ENCODE measurements at regions not wholly inside any gene's neighbourhood (a gene's known extent, or its start where the extent isn't known, plus 50 kb on each side); places are given as distances from the start of the nearest gene placed in this dataset.

DNA sequence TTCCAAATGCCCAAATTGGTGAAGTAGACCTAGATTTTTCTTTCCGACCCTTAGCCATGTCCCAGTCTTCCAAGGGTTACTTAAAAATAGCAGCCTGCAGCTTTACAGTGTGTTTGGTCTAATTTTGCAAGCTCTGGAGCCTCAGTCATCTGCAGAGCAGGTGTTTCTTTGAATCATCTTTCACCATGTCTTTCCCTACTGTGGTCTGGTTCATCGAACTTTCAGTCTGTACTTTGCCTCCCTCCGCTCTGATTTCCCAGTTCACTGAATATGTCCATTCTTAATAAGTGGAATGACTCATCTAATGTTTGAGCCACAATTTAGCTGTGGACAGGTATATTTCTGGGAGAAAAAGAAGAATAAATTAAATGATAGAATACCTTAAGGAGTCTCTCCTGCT is 1060.7 kb downstream of the EFNA5 start:
- no TSS peak for BruUV-seq (replicated peaks)
- no peak for DNase-seq (ENCODE audit: low read depth, low spot score)

More for the DNA sequence above, 1060.7 kb downstream of the EFNA5 start:
- intact Hi-C loops (cut with micrococcal nuclease) = no loop called here
- Histone ChIP-seq H3K4me2 (ENCODE audit: low read length) (no peak overlapping the region), H3K79me2 (ENCODE audit: insufficient read depth, low read length) (no peaks in the 10 kb centered on the region), H3K27me3 (ENCODE audit: insufficient read depth, low read length) (no peaks in the 10 kb centered on the region), H3K4me3 (replicated peaks in 1 of 2; ENCODE audit: low read depth in 1 of 2, low read length in 2 of 2) (no peak overlapping the region), H3K9me3 (ENCODE audit: control insufficient read depth in 1 of 2, insufficient read depth in 1 of 2, low read depth in 1 of 2, low read length in 2 of 2) (no peaks in the 10 kb centered on the region), H3K9me2 (ENCODE audit: insufficient read depth) (no peaks in the 10 kb centered on the region), H3K9ac (ENCODE audit: low read length) (no peak overlapping the region), H3K27ac (ENCODE audit: low read depth, low read length) (no peak overlapping the region), H3K4me1 (ENCODE audit: control insufficient read depth in 1 of 2, insufficient read depth in 2 of 2, low read length in 2 of 2) (no peaks in the 10 kb centered on the region), H2AFZ (ENCODE audit: low read depth, low read length, poor library complexity, severe bottlenecking) (no peak overlapping the region), H3K36me3 (ENCODE audit: control insufficient read depth in 1 of 2, insufficient read depth in 2 of 2, low read length in 2 of 2) (no peaks in the 10 kb centered on the region), H4K20me1 (ENCODE audit: insufficient read depth) (no peaks in the 10 kb centered on the region)
- ChIA-PET RAD21 (ENCODE audit: low non-redundant PET in 1 of 2, low total read pairs in 2 of 2, uncharacterized antibody in 2 of 2, unreplicated experiment in 2 of 2) (no interaction called here), CTCF (no interaction called here), POLR2A (no interaction called here)
- TF ChIP-seq POLR2AphosphoS5 (IDR thresholded peaks at IDR 0.05; ENCODE audit: low read depth, low read length) = no peak
- TF ChIP-seq POLR2A (IDR thresholded peaks at IDR 0.05; ENCODE audit: borderline replicate concordance, extremely low read depth, insufficient read depth, insufficient read length) = no peak
- TF ChIP-seq MAX (IDR thresholded peaks at IDR 0.05) = no peak
- TF ChIP-seq CEBPB (IDR thresholded peaks at IDR 0.05; ENCODE audit: low read depth) = no peak
- TF ChIP-seq RAD21 (IDR thresholded peaks at IDR 0.05; ENCODE audit: low read depth) = no peak
- TF ChIP-seq, protein P1, sequence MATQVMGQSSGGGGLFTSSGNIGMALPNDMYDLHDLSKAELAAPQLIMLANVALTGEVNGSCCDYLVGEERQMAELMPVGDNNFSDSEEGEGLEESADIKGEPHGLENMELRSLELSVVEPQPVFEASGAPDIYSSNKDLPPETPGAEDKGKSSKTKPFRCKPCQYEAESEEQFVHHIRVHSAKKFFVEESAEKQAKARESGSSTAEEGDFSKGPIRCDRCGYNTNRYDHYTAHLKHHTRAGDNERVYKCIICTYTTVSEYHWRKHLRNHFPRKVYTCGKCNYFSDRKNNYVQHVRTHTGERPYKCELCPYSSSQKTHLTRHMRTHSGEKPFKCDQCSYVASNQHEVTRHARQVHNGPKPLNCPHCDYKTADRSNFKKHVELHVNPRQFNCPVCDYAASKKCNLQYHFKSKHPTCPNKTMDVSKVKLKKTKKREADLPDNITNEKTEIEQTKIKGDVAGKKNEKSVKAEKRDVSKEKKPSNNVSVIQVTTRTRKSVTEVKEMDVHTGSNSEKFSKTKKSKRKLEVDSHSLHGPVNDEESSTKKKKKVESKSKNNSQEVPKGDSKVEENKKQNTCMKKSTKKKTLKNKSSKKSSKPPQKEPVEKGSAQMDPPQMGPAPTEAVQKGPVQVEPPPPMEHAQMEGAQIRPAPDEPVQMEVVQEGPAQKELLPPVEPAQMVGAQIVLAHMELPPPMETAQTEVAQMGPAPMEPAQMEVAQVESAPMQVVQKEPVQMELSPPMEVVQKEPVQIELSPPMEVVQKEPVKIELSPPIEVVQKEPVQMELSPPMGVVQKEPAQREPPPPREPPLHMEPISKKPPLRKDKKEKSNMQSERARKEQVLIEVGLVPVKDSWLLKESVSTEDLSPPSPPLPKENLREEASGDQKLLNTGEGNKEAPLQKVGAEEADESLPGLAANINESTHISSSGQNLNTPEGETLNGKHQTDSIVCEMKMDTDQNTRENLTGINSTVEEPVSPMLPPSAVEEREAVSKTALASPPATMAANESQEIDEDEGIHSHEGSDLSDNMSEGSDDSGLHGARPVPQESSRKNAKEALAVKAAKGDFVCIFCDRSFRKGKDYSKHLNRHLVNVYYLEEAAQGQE (IDR thresholded peaks at IDR 0.05; ENCODE audit: low read depth) = no peak
- no peak for TF ChIP-seq EZH2phosphoT487 (IDR thresholded peaks at IDR 0.05; ENCODE audit: borderline replicate concordance)
- TF ChIP-seq ATF3 (IDR thresholded peaks at IDR 0.05) = no peak
- no peak for TF ChIP-seq JUND (IDR thresholded peaks at IDR 0.05)
- ATAC-seq = no peak

Measured in HCT116 (cell line).